Bronchial epithelial cell (primary cell): ENCODE measurements at regions not wholly inside any gene's neighbourhood (a gene's known extent, or its start where the extent isn't known, plus 50 kb on each side); places are given as distances from the start of the nearest gene placed in this dataset.

Experiments used
- DNase-seq: peaks from one replicate; pipeline ENCODE4 v3.0.0-alpha.2; 2010; ENCODE audit warnings: low read depth
- FAIRE-seq: peaks from 2 replicates; lab custom pipeline; 2011; peaks lifted over from hg19 to GRCh38; lab: Jason Lieb, UNC
- H3K27me3 ChIP-seq: 2 replicates; pipeline ENCODE4 v1.5.1; 2011; ENCODE audit warnings: low read length; ENCODE audit not compliant: control insufficient read depth, insufficient read depth
- H3K36me3 ChIP-seq: 2 replicates; pipeline ENCODE4 v1.5.1; 2011; ENCODE audit warnings: low read length; ENCODE audit not compliant: control insufficient read depth, insufficient read depth
- H3K4me3 ChIP-seq: 2 replicates; pipeline ENCODE4 v1.5.1; 2011; ENCODE audit warnings: mild to moderate bottlenecking, low read depth, low read length, control low read depth
- CTCF ChIP-seq: IDR thresholded peaks from 2 replicates; pipeline ENCODE4 v1.5.1; 2011; ENCODE audit warnings: mild to moderate bottlenecking, moderate library complexity, low read length, control low read depth, inconsistent platforms; ENCODE audit not compliant: insufficient read depth, severe bottlenecking

- Histone ChIP-seq H3K36me3 (no peaks in the 10 kb centered on the region), H3K27me3 (no peaks in the 10 kb centered on the region), H3K4me3 (no peak overlapping the region)
- no peak for DNase-seq
- TF ChIP-seq CTCF: no peak
- no peak for FAIRE-seq
Measured at GRCh38 chr1:83637009-83637408, 361.9 kb downstream of the TTLL7 start.

- Histone ChIP-seq H3K27me3 (no peaks in the 10 kb centered on the region), H3K4me3 (no peak overlapping the region), H3K36me3 (no peaks in the 10 kb centered on the region)
- no peak for TF ChIP-seq CTCF
- DNase-seq (no peak), FAIRE-seq (no peak)
Measured at GRCh38 chr1:83632906-83633305, 366.0 kb downstream of the TTLL7 start.

- no peak for TF ChIP-seq CTCF
- FAIRE-seq: no peak
- no peak for DNase-seq
- no peak overlapping the region for H3K4me3 ChIP-seq
- H3K36me3 ChIP-seq: no peaks in the 10 kb centered on the region
- H3K27me3 ChIP-seq: no peaks in the 10 kb centered on the region
Measured at GRCh38 chr1:83631851-83632250, 367.1 kb downstream of the TTLL7 start.

GRCh38 chr1:83627045-83627444 is 371.9 kb downstream of the TTLL7 start:
- Histone ChIP-seq H3K4me3 (no peak overlapping the region), H3K27me3 (no peaks in the 10 kb centered on the region), H3K36me3 (no peaks in the 10 kb centered on the region)
- FAIRE-seq: no peak
- no peak for DNase-seq
- no peak for TF ChIP-seq CTCF

- no peak for FAIRE-seq
- TF ChIP-seq CTCF: no peak
- DNase-seq: peak; percentile 1
- no peaks in the 10 kb centered on the region for H3K27me3 ChIP-seq
- H3K4me3 ChIP-seq: no peak overlapping the region
- H3K36me3 ChIP-seq: no peaks in the 10 kb centered on the region
Measured at GRCh38 chr1:83626603-83627002, 372.3 kb downstream of the TTLL7 start.

GRCh38 chr1:83625646-83626045 is 373.3 kb downstream of the TTLL7 start:
- FAIRE-seq (no peak), DNase-seq (no peak)
- no peak overlapping the region for H3K4me3 ChIP-seq
- TF ChIP-seq CTCF: no peak
- no peaks in the 10 kb centered on the region for H3K27me3 ChIP-seq
- no peaks in the 10 kb centered on the region for H3K36me3 ChIP-seq
